ENCODE measurements at regions not wholly inside any gene's neighbourhood (a gene's known extent, or its start where the extent isn't known, plus 50 kb on each side); places are given as distances from the start of the nearest gene placed in this dataset.
"Not testable (repeated sequence)": the region's sequence is repeated elsewhere in the genome, so short reads cannot be mapped to it uniquely, and the experiment has no call there.

GRCh38 chr6:84865372-84865771, 101.0 kb upstream of the TBX18 start:
- DNase-seq (ENCODE audit: extremely low read depth in 1 of 4, low spot score in 3 of 4); H3K9ac ChIP-seq (ENCODE audit: insufficient read depth in 1 of 2, low read depth in 2 of 2, low read length in 2 of 2); H4K20me1 ChIP-seq (replicated peaks; ENCODE audit: control insufficient read depth, insufficient read depth, low read length); FAIRE-seq; H3K9me3 ChIP-seq (replicated peaks; ENCODE audit: control insufficient read depth, insufficient read depth, low read depth, low read length); H2AFZ ChIP-seq (ENCODE audit: low read depth, low read length); H3K36me3 ChIP-seq (ENCODE audit: control insufficient read depth, insufficient read depth, low read length); POLR2A ChIA-PET; H3K4me1 ChIP-seq (replicated peaks in 1 of 2; ENCODE audit: control insufficient read depth in 2 of 2, insufficient read depth in 2 of 2, low read length in 2 of 2); CTCF ChIA-PET (ENCODE audit: low intra/inter-chr PET ratio); intact Hi-C loops (cut with micrococcal nuclease); H3K4me3 ChIP-seq; ATAC-seq; H3K79me2 ChIP-seq (ENCODE audit: control insufficient read depth, insufficient read depth, low read length); BruUV-seq (replicated peaks); H3K4me2 ChIP-seq (ENCODE audit: insufficient read depth, low read length); H3K27ac ChIP-seq (ENCODE audit: extremely low read depth, low read depth, low read length); H3K27me3 ChIP-seq (ENCODE audit: control insufficient read depth in 2 of 2, insufficient read depth in 2 of 2, low read length in 2 of 2); in situ Hi-C loops (cut with MboI); H3K9me1 ChIP-seq (ENCODE audit: control insufficient read depth, insufficient read depth, low read length): not testable (repeated sequence)
- WGBS (ENCODE audit: insufficient coverage, low coverage, missing lambda C conversion rate): no CpG with 5 or more reads among the region's 1 CpG
- TF ChIP-seq NFIC (IDR thresholded peaks at IDR 0.05) (0 out of 2 replicates have a peak, but pooled peaks have one; percentile 13), RBM25 (IDR thresholded peaks at IDR 0.05; ENCODE audit: low read depth, low read length, severe bottlenecking) (peak; percentile 11)

- no peaks in the 10 kb centered on the region for H3K27me3 ChIP-seq (ENCODE audit: control insufficient read depth in 2 of 2, insufficient read depth in 2 of 2, low read length in 2 of 2)
- no peak overlapping the region for H3K4me3 ChIP-seq
- H3K9ac ChIP-seq (ENCODE audit: insufficient read depth in 1 of 2, low read depth in 2 of 2, low read length in 2 of 2): no peak overlapping the region
- in situ Hi-C loops (cut with MboI) (no loop called here), intact Hi-C loops (cut with micrococcal nuclease) (no loop called here)
- no peaks in the 10 kb centered on the region for H3K36me3 ChIP-seq (ENCODE audit: control insufficient read depth, insufficient read depth, low read length)
- no peaks in the 10 kb centered on the region for H3K9me3 ChIP-seq (replicated peaks; ENCODE audit: control insufficient read depth, insufficient read depth, low read depth, low read length)
- POLR2A ChIA-PET: no interaction called here
- H2AFZ ChIP-seq (ENCODE audit: low read depth, low read length): no peak overlapping the region
- TF ChIP-seq ATF2 (CRISPR knock-in tag; IDR thresholded peaks at IDR 0.05) (no peak), TBP (optimal IDR thresholded peaks at IDR 0.05; ENCODE audit: low read depth, low read length) (no peak), KAT8 (IDR thresholded peaks at IDR 0.05; ENCODE audit: low read depth) (no peak)
- H3K27ac ChIP-seq (ENCODE audit: extremely low read depth, low read depth, low read length): no peak overlapping the region
- no peaks in the 10 kb centered on the region for H3K9me1 ChIP-seq (ENCODE audit: control insufficient read depth, insufficient read depth, low read length)
- H3K79me2 ChIP-seq (ENCODE audit: control insufficient read depth, insufficient read depth, low read length): no peaks in the 10 kb centered on the region
- no peak overlapping the region for H3K4me2 ChIP-seq (ENCODE audit: insufficient read depth, low read length)
- no peaks in the 10 kb centered on the region for H3K4me1 ChIP-seq (replicated peaks in 1 of 2; ENCODE audit: control insufficient read depth in 2 of 2, insufficient read depth in 2 of 2, low read length in 2 of 2)
- FAIRE-seq: no peak
- no TSS peak for BruUV-seq (replicated peaks)
- ATAC-seq: no peak
- no peak for DNase-seq (ENCODE audit: extremely low read depth in 1 of 4, low spot score in 3 of 4)
- WGBS (ENCODE audit: insufficient coverage, low coverage, missing lambda C conversion rate): 0% methylated on average over 1 of the region's 1 CpG
- no peaks in the 10 kb centered on the region for H4K20me1 ChIP-seq (replicated peaks; ENCODE audit: control insufficient read depth, insufficient read depth, low read length)
- CTCF ChIA-PET (ENCODE audit: low intra/inter-chr PET ratio): no interaction called here
Measured at GRCh38 chr6:84862843-84863242, 98.4 kb upstream of the TBX18 start.

All from K562 (cell line).